HG02970 (cell line): ENCODE measurements at regions not wholly inside any gene's neighbourhood (a gene's known extent, or its start where the extent isn't known, plus 50 kb on each side); places are given as distances from the start of the nearest gene placed in this dataset.

Experiments used
- ATAC-seq: cut with Tn5 transposase; IDR thresholded peaks from one replicate; pipeline ENCODE4 v1.9.1; 2021; ENCODE audit warnings: mild to moderate bottlenecking, moderate library complexity, moderate number of reproducible peaks; ENCODE audit not compliant: unreplicated experiment, low FRiP score

DNA sequence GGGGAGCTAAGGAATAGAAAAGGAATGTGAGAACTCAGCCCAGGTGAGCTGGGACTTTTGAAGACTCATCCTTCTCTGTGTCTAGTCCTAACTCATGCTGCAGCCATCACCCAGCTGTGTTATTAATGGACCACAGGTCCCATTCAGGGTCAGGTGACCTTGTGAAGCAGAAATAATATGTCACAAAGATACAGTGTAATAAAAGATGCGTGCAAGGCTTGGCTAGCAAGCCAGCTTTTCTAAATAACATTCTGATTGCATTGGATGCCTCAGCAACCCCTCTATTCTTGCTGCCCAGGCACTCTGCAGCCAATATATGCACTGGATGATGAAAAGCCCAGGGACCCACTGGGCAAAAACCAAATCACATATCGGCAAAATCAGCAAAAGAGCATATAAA, 393.1 kb upstream of the PIK3C3 start:
- ATAC-seq, result no peak

DNA sequence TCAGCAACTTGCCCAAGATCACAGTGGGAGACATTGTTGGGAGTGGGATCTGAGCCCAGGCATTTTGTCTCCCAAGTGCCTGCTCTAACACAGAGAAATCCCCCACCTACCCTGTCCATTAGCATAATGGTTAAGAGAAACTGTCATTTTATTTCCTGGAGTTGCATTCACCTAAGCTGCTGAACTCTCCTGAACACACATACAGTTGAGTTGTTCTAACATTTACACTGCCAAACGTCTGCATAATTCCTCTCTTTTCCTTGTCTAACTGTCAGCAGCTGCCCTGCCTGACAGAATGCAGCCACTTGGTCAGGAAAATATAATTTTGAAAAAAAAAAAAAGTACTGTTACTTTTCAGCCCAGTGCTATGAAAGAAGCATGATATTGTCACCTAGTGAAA, 396.3 kb upstream of the PIK3C3 start:
- no peak for ATAC-seq

DNA sequence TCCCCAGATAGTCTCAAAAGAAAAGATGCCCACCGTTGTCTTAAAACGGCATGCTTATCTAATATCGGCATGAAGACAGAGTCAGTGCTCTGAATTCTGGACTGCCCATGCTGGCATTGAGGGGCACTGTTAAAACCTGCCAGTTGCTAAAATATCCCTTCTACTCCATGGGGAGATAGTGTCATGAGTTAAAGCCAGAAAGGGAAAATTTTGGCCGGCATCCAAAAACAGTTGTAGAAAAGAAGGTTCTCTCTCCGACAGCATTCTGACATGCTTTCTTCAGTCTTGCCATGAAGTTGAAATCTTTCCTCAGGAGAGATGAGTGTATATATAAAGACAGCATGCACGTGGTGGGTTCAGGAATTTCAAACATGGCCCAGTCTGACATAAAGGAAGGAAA, 401.3 kb upstream of the PIK3C3 start:
- no peak for ATAC-seq

DNA sequence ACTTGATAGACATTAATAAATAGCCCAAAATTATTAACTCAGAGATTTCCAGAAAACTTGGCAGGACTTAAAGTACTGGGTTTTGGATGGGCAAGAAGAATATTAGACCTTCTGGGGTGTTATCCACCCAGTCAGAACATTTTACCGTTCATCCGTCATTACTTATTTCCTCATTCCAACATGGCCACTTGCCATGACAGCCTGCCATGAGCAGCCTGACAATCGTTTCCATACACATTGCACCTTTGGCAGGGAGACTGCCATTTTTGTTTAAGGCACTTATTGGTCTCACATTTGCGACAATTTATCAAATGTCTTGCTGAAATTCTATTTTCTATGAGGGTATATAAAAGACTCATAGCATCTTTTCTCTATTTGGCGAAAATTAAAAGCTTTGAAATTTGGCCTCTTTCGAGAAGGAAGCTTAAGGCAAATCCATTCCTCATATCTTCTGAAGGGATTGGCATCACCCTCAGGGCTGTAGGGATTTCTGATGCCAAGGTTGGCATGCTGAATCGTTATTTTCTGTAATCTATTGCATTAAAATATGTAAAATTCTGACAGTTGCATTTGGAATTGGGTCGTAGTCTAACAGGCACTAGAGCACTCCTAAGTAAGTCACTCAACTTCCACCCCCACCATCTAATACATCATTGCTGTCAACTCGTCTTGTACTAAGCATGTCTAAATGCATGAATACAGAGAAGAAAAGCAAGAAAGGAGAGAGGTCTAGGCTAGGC, 406.3 kb upstream of the PIK3C3 start:
- ATAC-seq, result no peak

- no peak for ATAC-seq
Observed at GRCh38 chr18:41545091-41545888, 409.7 kb upstream of the PIK3C3 start.

GRCh38 chr18:41543815-41544214, 411.2 kb upstream of the PIK3C3 start:
- no peak for ATAC-seq

GRCh38 chr18:41540237-41540871, 414.7 kb upstream of the PIK3C3 start:
- ATAC-seq, result no peak

DNA sequence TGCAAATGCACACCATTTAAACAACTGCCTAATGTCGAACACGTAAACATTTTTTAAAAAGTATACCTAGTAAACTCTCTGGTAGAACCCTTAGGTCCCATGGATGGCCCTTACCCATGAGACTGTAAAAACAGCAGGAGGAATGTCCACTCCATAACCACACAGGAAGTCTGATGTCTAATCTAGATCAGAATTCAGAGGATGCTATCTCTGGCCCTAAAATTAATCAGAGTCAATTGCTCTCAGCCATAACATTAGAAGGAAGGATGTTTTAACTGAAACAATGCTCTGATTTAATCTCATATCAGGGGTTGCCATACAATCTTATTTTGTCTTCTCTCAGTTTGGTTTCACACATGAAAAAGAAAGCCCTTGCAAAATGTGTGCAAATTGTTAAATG, 416.3 kb upstream of the PIK3C3 start:
- no peak for ATAC-seq

GRCh38 chr18:41537666-41538065, 417.4 kb upstream of the PIK3C3 start:
- ATAC-seq, result no peak

DNA sequence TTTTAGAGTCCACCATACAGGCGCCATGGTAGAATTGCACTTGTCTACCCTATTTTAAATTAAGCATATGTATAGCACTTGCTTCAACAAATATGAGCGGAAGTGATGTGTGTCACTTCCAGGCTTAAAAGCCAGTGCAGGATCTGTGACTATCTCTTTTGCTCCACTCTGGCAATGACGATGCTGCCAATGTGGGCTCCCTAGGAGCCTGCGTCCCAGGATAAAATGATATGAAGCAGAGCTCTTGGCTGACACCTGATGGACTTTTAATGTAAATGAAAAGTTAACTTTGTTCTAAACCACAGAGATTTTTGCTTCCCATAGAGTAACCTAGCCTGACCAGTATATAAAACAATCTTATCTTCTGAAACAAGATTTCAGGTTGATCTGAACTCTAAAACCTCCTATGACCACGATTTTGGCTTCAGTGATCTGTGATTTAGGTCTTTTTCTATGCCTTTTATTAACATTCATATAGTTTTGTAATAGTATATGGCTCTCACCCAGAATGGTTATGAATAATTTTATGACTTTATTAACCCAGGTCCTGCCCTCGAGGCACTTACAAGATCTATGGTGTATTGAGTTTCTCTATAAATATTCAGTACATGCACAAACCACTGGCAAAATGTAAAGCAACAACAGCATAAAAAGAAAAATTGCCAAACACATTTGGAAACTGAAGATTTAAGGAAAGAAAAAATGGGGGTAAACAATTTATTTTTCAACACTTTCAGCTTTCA, 422.5 kb upstream of the PIK3C3 start:
- no peak for ATAC-seq

GRCh38 chr18:41530970-41531369, 424.1 kb upstream of the PIK3C3 start:
- ATAC-seq, result no peak

DNA sequence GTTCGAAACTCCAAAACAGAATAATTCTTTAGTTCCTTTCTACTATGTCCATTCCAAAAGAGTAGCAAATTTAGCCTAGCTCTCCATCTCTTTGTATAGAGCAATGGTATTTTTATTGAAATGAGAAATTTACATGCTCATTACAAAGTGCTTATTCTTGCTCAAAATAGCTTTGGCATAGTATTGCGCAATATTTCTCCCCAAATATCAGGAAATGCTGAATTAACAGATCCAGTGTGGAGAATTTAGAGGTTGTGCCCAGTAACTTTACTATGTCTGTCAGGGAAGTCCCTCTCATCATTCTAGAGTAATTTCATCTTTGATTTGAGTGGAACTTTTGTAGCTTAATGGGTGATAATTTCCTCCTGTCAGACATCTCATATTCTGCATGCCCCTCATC, 425.9 kb upstream of the PIK3C3 start:
- ATAC-seq, result no peak

- ATAC-seq, result no peak
Observed at GRCh38 chr18:41526054-41526453, 429.0 kb upstream of the PIK3C3 start.

- ATAC-seq, result no peak
Observed at GRCh38 chr18:41524674-41525470, 430.2 kb upstream of the PIK3C3 start.

- ATAC-seq, result no peak
Observed at GRCh38 chr18:41517142-41517541, 437.9 kb upstream of the PIK3C3 start.

DNA sequence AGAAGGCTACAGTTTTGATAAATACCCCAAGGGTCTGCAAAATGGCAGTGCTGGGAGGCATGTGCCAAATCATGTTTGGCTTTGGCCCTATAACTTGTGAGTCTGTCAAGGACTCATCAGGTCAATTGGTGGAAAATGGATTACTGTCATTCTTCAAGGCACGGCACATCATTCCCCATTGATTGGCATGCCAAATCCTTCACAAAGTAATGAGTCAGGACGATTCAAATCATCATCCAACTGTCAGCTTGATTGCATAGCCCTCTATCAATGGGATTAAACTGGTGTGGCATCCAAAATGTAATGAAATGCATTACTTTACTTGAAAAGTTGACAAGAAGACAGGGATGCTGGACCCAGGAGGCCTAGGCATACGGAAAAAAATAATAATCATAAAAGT, 441.6 kb upstream of the PIK3C3 start:
- ATAC-seq, result no peak

DNA sequence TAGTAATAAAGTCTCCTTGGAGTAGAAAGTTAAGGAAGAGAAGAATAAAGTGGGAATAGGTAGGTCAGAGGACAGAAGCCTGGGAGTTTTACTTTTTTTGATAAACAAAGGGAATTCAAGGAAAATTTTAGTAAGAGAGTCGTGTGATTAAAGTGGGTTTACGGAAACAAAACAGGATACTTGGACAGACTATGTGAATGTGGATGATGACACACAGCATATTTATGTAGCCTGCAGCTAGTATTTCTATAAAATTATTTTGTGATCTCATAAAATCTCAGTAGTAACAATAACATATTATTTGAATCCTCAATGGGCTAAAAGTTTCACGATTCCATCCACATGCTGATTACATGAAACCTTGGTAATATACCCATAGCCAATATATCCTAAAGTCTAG, 450.7 kb upstream of the PIK3C3 start:
- ATAC-seq, result no peak

DNA sequence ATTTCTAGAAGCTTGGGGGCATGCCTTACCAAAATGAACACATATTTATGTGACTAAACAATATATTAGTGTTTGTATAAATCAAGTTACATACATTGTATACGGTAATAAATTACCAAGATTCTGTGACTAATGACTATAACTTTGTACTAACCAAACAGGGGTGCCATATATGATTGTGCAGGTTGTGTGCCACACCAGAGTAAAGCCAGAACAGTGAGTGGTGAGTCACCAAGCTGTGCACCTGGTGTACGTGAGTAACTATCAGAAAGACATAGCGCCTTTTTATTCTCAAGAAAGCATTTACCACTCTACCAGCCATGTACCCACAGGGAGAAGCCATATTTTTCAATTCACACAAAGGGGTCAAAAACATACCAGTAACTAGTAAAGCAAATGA, 453.2 kb upstream of the PIK3C3 start:
- no peak for ATAC-seq

DNA sequence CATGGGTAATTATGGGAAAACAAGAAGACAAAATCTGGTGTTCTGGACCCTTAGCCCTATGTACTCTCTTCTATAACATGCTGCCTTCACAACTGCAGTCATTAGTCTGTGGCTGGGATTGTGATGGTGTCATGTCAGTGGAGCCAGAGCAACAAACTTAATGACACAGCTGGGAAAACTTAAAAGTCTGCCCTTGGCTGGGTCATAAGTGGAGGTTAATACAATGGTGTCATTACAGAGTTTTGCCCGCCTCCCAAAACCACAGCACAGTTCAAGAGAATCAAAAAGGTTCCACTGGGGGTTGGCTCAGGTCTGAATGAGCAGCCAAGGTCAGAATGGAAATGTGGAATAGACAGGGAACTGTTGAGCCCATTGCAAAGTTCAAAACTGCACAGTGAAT, 455.7 kb upstream of the PIK3C3 start:
- no peak for ATAC-seq

DNA sequence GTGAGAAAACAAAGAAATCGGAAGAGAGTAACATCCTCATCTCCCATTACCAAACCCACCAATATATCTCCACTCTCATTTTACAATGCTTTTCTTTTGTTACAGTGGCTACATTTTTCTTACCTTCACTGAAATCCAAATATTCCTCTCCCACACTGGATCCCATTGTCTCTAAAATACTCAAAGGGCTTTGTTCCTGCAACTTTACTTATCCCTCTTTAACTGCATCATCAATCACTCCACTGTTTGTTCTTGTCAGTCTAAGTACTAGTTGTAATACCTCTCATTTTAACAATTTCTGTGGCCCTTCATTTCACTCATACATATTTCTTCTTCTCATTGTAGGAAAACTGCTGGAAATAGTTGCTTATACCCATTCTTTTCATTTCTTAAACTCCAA, 464.2 kb upstream of the PIK3C3 start:
- no peak for ATAC-seq
